Mesendoderm (in vitro differentiated cells): ENCODE measurements at regions not wholly inside any gene's neighbourhood (a gene's known extent, or its start where the extent isn't known, plus 50 kb on each side); places are given as distances from the start of the nearest gene placed in this dataset.

ENCODE experiments used
- DNase-seq: peaks from one replicate; pipeline ENCODE4 v3.0.0; 2013
- H2AK5ac ChIP-seq: 2 replicates; pipeline ENCODE4 v1.6.1; 2013; ENCODE audit warnings: low read length, inconsistent platforms
- H2BK120ac ChIP-seq: 2 replicates; pipeline ENCODE4 v1.6.1; 2013; ENCODE audit warnings: low read depth, mild to moderate bottlenecking, low read length, moderate library complexity, mixed read lengths
- H2BK15ac ChIP-seq: replicated peaks from 2 replicates; pipeline ENCODE4 v1.6.1; 2013; ENCODE audit warnings: low read depth, mild to moderate bottlenecking, moderate library complexity
- H2BK5ac ChIP-seq: 2 replicates; pipeline ENCODE4 v1.6.1; 2013; ENCODE audit warnings: low read length, inconsistent platforms
- H3K18ac ChIP-seq: 2 replicates; pipeline ENCODE4 v1.6.1; 2013; ENCODE audit warnings: mild to moderate bottlenecking, low read length, mixed read lengths
- H3K23ac ChIP-seq: one replicate; pipeline ENCODE4 v1.6.1; 2013; ENCODE audit warnings: low read length
- H3K27ac ChIP-seq: 2 replicates; pipeline ENCODE4 v1.5.1; 2013; ENCODE audit warnings: low read depth, mild to moderate bottlenecking, inconsistent platforms, low read length, moderate library complexity
- H3K27me3 ChIP-seq: 2 replicates; pipeline ENCODE4 v1.6.1; 2013; ENCODE audit warnings: low read length, control low read depth, mild to moderate bottlenecking, inconsistent platforms; ENCODE audit not compliant: insufficient read depth, poor library complexity
- H3K36me3 ChIP-seq: 2 replicates; pipeline ENCODE4 v1.6.1; 2013; ENCODE audit warnings: low read length, inconsistent platforms; ENCODE audit not compliant: control insufficient read depth, insufficient read depth
- H3K4ac ChIP-seq: one replicate; pipeline ENCODE4 v1.6.1; 2013; ENCODE audit warnings: low read depth, mild to moderate bottlenecking, low read length, moderate library complexity
- H3K4me1 ChIP-seq: 2 replicates; pipeline ENCODE4 v1.6.1; 2013; ENCODE audit warnings: low read depth, low read length, inconsistent platforms; ENCODE audit not compliant: control insufficient read depth
- H3K4me2 ChIP-seq: 2 replicates; pipeline ENCODE4 v1.6.1; 2013; ENCODE audit warnings: low read length
- H3K4me3 ChIP-seq: 2 replicates; pipeline ENCODE4 v1.5.1; 2013; ENCODE audit warnings: mild to moderate bottlenecking, low read length
- H3K56ac ChIP-seq: one replicate; pipeline ENCODE4 v1.6.1; 2013; ENCODE audit warnings: low read length
- H3K79me1 ChIP-seq: 2 replicates; pipeline ENCODE4 v1.6.1; 2013; ENCODE audit warnings: low read length, inconsistent platforms
- H3K79me2 ChIP-seq: 2 replicates; pipeline ENCODE4 v1.6.1; 2013; ENCODE audit warnings: mild to moderate bottlenecking, low read length; ENCODE audit not compliant: control insufficient read depth, insufficient read depth
- H3K9ac ChIP-seq: 2 replicates; pipeline ENCODE4 v1.6.1; 2013; ENCODE audit warnings: low read length, inconsistent platforms
- H4K5ac ChIP-seq: one replicate; pipeline ENCODE4 v1.6.1; 2013; ENCODE audit warnings: low read length
- H4K8ac ChIP-seq: one replicate; pipeline ENCODE4 v1.6.1; 2013; ENCODE audit warnings: low read depth, mild to moderate bottlenecking, control low read depth, low read length, moderate library complexity
- WGBS: extraction: QIAGEN DNeasy Blood & Tissue Kit; methylation state at CpG from one replicate; pipeline ENCODE4 v1.1.7; 2013; ENCODE audit warnings: low lambda C conversion rate, missing lambda C conversion rate; ENCODE audit not compliant: insufficient coverage; ENCODE audit errors: extremely low coverage; 5-methylcytosine and 5-hydroxymethylcytosine counted together

GRCh38 chr21:41689289-41689583 lies 77.6 kb downstream of the RIPK4 start:
- H3K79me2 ChIP-seq: no peaks in the 10 kb centered on the region
- no peak overlapping the region for H2AK5ac ChIP-seq
- no peak overlapping the region for H3K56ac ChIP-seq
- H3K4me1 ChIP-seq: peaks cover 8% of the 10 kb centered on the region
- no peak overlapping the region for H3K9ac ChIP-seq
- H3K18ac ChIP-seq: no peak overlapping the region
- H3K36me3 ChIP-seq: no peaks in the 10 kb centered on the region
- H2BK5ac ChIP-seq: no peak overlapping the region
- no peak overlapping the region for H3K27ac ChIP-seq
- no peak overlapping the region for H4K5ac ChIP-seq
- DNase-seq: no peak
- H3K79me1 ChIP-seq: no peaks in the 10 kb centered on the region
- no peak overlapping the region for H3K4me3 ChIP-seq
- H2BK15ac ChIP-seq: no peak overlapping the region
- H4K8ac ChIP-seq: no peak overlapping the region
- no peak overlapping the region for H3K23ac ChIP-seq
- WGBS: no CpG with 5 or more reads among the region's 24 CpGs
- H3K4me2 ChIP-seq: no peak overlapping the region
- H3K4ac ChIP-seq: no peak overlapping the region
- H3K27me3 ChIP-seq: no peaks in the 10 kb centered on the region
- no peak overlapping the region for H2BK120ac ChIP-seq

- peaks cover 8% of the 10 kb centered on the region for H3K4me1 ChIP-seq
- WGBS: no CpG with 5 or more reads among the region's 2 CpGs
These were observed 79.2 kb downstream of the RIPK4 start for GRCh38 chr21:41687633-41688032.

GRCh38 chr21:41686664-41687063 lies 80.2 kb downstream of the RIPK4 start:
- no peak overlapping the region for H3K9ac ChIP-seq
- H4K8ac ChIP-seq: no peak overlapping the region
- no peak overlapping the region for H2BK15ac ChIP-seq
- no peaks in the 10 kb centered on the region for H3K36me3 ChIP-seq
- no peak overlapping the region for H3K18ac ChIP-seq
- no peak overlapping the region for H3K4ac ChIP-seq
- H4K5ac ChIP-seq: no peak overlapping the region
- peaks cover 5% of the 10 kb centered on the region for H3K4me1 ChIP-seq
- H3K27ac ChIP-seq: no peak overlapping the region
- H2BK5ac ChIP-seq: no peak overlapping the region
- H3K4me2 ChIP-seq: no peak overlapping the region
- no peaks in the 10 kb centered on the region for H3K27me3 ChIP-seq
- H2BK120ac ChIP-seq: no peak overlapping the region
- H3K79me2 ChIP-seq: no peaks in the 10 kb centered on the region
- H2AK5ac ChIP-seq: no peak overlapping the region
- H3K56ac ChIP-seq: no peak overlapping the region
- no CpG with 5 or more reads among the region's 9 CpGs for WGBS
- H3K79me1 ChIP-seq: no peaks in the 10 kb centered on the region
- H3K23ac ChIP-seq: no peak overlapping the region
- no peak for DNase-seq
- no peak overlapping the region for H3K4me3 ChIP-seq

More at GRCh38 chr21:41687633-41688032, 79.2 kb downstream of the RIPK4 start:
- H3K36me3 ChIP-seq: no peaks in the 10 kb centered on the region
- no peaks in the 10 kb centered on the region for H3K79me1 ChIP-seq
- H2BK120ac ChIP-seq: no peak overlapping the region
- no peaks in the 10 kb centered on the region for H3K79me2 ChIP-seq
- no peak overlapping the region for H2BK15ac ChIP-seq
- H3K18ac ChIP-seq: no peak overlapping the region
- no peak overlapping the region for H2BK5ac ChIP-seq
- H3K4ac ChIP-seq: no peak overlapping the region
- no peaks in the 10 kb centered on the region for H3K27me3 ChIP-seq
- no peak overlapping the region for H3K56ac ChIP-seq
- no peak for DNase-seq
- no peak overlapping the region for H3K4me2 ChIP-seq
- no peak overlapping the region for H3K23ac ChIP-seq
- no peak overlapping the region for H4K5ac ChIP-seq
- no peak overlapping the region for H3K9ac ChIP-seq
- no peak overlapping the region for H4K8ac ChIP-seq
- no peak overlapping the region for H2AK5ac ChIP-seq
- H3K27ac ChIP-seq: no peak overlapping the region
- H3K4me3 ChIP-seq: no peak overlapping the region

GRCh38 chr21:41685511-41686149 lies 81.2 kb downstream of the RIPK4 start:
- no peaks in the 10 kb centered on the region for H3K36me3 ChIP-seq
- no peak for DNase-seq

GRCh38 chr21:41684381-41685245 lies 82.2 kb downstream of the RIPK4 start:
- Histone ChIP-seq H2BK15ac (no peak overlapping the region), H3K4me1 (peaks cover 3% of the 10 kb centered on the region), H3K23ac (no peak overlapping the region), H3K79me1 (no peaks in the 10 kb centered on the region), H3K9ac (no peak overlapping the region), H3K27me3 (no peaks in the 10 kb centered on the region), H2BK5ac (no peak overlapping the region), H3K36me3 (no peaks in the 10 kb centered on the region), H4K5ac (no peak overlapping the region), H3K56ac (peak overlapping the region; percentile 60), H4K8ac (no peak overlapping the region), H2BK120ac (no peak overlapping the region), H3K4me3 (no peak overlapping the region), H3K4me2 (no peak overlapping the region), H2AK5ac (no peak overlapping the region), H3K4ac (no peak overlapping the region), H3K79me2 (no peaks in the 10 kb centered on the region), H3K27ac (no peak overlapping the region), H3K18ac (peak overlapping the region; percentile 2)
- WGBS: no CpG with 5 or more reads among the region's 26 CpGs
- peak; percentile 80 for DNase-seq

More at GRCh38 chr21:41685511-41686149, 81.2 kb downstream of the RIPK4 start:
- no peak overlapping the region for H2BK15ac ChIP-seq
- no CpG with 5 or more reads among the region's 8 CpGs for WGBS
- H3K56ac ChIP-seq: no peak overlapping the region
- peak overlapping the region; percentile 30 for H3K23ac ChIP-seq
- no peak overlapping the region for H2BK5ac ChIP-seq
- no peak overlapping the region for H4K8ac ChIP-seq
- no peaks in the 10 kb centered on the region for H3K79me2 ChIP-seq
- H3K27ac ChIP-seq: no peak overlapping the region
- no peak overlapping the region for H4K5ac ChIP-seq
- H3K79me1 ChIP-seq: no peaks in the 10 kb centered on the region
- H2BK120ac ChIP-seq: no peak overlapping the region
- no peak overlapping the region for H3K4me3 ChIP-seq
- H3K18ac ChIP-seq: no peak overlapping the region
- H3K4me1 ChIP-seq: peaks cover 3% of the 10 kb centered on the region
- peak overlapping the region; percentile 70 for H2AK5ac ChIP-seq
- H3K4ac ChIP-seq: no peak overlapping the region
- no peak overlapping the region for H3K9ac ChIP-seq
- no peaks in the 10 kb centered on the region for H3K27me3 ChIP-seq
- H3K4me2 ChIP-seq: no peak overlapping the region
